Activated T-cell treated with anti-CD3 and anti-CD28 coated beads for 1 hour (primary cell): ENCODE measurements at regions not wholly inside any gene's neighbourhood (a gene's known extent, or its start where the extent isn't known, plus 50 kb on each side); places are given as distances from the start of the nearest gene placed in this dataset.
"Not testable (repeated sequence)": the region's sequence is repeated elsewhere in the genome, so short reads cannot be mapped to it uniquely, and the experiment has no call there.

Experiments
- DNase-seq: peaks from one replicate; pipeline ENCODE4 v3.0.0-alpha.2; 2020; ENCODE audit warnings: low read depth

- no peak for DNase-seq
These were observed 51.5 kb upstream of the IFNE start for GRCh38 chr9:21533597-21533996.

- no peak for DNase-seq
These were observed 53.3 kb upstream of the IFNE start for GRCh38 chr9:21535396-21535795.

GRCh38 chr9:21542787-21543186 lies 60.7 kb upstream of the IFNE start:
- DNase-seq, result no peak

GRCh38 chr9:21543187-21543586 lies 61.1 kb upstream of the IFNE start:
- no peak for DNase-seq

DNA sequence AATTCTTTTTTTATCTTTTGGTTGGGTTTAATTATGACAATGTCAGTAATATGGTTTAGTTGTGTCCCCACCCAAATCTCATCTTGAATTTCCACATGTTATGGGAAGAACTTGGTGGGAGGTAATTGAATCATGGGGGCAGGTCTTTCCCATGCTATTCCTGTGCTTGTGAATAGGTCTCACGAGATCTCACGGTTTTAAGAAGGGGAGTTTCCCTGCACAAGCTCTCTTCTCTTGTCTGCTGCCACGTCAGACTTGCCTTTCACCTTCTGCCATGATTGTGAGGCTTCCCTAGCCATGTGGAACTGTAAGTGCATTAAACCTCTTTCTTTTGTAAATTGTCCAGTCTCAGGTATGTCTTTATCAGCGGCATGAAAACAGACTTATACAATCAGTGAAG lies 61.7 kb upstream of the IFNE start:
- DNase-seq, result not testable (repeated sequence)

GRCh38 chr9:21546949-21547348 lies 64.8 kb upstream of the IFNE start:
- no peak for DNase-seq

DNA sequence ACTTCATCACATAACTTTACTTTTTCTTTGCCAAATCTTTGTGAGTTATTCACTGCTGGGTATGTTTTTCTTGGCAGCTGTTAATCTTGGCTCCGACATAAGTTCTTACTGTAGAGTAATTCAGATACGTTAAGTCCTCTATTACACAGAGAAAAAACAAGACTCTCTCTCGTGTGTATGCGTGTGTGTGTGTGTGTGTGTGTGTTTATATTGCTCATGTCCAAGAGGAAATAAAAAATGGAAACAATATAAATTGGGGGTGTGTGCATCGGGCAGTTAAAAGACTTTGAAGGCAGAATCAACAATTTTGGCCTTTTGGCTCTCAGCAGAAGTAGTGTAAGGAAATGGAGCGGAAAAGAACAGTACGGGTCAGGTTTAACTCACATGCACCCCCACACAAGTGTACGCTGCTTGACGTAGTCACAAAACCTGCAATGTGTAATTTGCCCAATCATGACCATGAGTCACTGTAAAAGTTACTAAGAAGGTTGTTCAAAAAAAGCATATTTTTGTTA lies 67.2 kb upstream of the IFNE start:
- DNase-seq, result no peak

- DNase-seq, result no peak
These were observed 67.8 kb upstream of the IFNE start for GRCh38 chr9:21549890-21550289.

DNA sequence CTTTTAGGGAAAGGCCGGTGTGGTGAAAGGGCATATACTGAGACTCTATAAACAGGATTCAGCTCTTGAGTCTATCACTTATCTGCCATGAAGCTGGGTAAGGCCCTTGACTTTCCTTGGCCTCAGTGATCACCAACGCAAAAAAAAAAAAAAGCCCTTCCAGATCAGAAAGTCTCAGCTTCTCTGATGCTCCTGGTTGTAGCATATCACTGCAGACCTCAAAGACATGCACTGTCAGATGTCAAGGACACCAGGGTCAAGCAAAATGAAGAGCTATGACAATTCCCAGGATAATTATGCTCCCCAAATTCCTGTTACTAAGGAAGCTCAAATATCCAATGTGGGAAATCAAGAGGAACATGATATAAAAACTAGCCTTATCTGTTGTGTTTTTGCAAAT lies 68.3 kb upstream of the IFNE start:
- no peak for DNase-seq

DNA sequence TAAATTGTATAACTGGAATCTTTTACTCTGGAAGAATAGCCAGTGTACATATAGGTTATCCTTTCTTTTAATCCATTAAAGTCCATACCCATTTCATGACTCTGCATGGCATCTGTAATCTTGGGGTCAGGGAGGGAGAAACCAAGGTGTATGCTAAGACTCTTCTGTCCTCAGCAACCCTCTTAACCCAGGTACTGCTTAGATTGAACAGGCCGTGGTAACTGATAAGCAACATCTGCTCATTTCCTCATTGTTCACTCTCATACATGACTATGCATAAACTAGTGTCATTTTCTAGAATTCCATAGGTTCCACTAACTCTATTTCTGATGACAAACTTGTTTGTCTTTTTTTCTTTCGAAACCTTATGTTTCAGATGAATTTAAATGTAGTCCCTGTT lies 69.3 kb upstream of the IFNE start:
- no peak for DNase-seq

- no peak for DNase-seq
These were observed 70.4 kb upstream of the IFNE start for GRCh38 chr9:21552244-21553170.

DNA sequence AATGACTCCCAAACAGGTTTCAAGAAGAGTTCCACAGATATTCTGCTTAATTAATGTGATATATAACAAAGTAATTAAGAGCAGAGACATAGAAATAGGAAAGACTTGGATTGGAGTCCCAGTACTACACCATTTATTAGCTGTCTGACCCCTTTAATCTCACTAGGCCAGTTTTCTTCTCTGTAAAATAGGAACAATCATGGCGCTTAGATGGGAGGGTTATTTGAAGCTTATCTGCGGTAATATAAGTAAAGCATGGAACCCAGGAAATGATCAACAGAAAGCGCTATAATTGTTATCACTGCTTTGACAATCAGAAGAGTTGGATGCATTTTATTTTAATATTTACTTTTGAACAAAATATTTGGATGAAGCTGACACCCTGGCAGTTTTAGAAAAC lies 71.3 kb upstream of the IFNE start:
- DNase-seq, result no peak

- DNase-seq, result no peak
These were observed 72.7 kb upstream of the IFNE start for GRCh38 chr9:21554813-21555212.

DNA sequence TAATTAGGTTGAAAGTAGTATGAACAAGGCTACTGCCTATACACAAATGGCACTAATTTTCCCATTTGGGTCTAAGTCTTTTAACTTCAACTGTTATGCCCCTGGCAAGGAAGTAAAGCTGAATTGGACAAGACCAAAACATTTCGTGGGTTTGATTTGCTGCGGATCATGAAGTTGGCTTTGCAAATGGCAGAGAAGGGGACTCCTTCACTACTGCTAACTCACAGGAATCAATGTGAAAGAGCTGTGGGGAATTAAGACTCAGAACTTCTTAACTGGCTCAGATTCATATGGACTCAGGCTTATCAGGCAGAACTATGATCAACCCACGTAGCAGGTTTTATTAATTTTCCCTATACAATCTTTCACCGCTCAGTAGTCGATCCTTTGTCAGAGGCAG lies 73.8 kb upstream of the IFNE start:
- DNase-seq, result no peak

- DNase-seq, result no peak
These were observed 74.7 kb upstream of the IFNE start for GRCh38 chr9:21556581-21557427.

DNA sequence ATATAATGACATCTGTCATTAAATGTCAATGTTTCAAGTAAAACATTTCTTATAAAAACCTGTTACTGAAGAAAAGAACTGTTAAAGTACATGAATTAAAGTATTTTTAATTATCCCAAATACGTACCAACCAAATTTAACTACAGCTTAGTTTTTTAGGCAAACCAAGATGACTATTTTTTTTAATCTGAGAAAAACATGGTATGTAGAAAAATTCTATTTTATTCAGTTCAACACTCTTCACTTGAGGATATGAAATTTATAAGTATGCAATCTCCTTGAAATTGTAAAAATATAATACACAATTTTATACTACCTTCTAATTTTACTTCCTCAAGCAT lies 75.3 kb upstream of the IFNE start:
- DNase-seq, result no peak

DNA sequence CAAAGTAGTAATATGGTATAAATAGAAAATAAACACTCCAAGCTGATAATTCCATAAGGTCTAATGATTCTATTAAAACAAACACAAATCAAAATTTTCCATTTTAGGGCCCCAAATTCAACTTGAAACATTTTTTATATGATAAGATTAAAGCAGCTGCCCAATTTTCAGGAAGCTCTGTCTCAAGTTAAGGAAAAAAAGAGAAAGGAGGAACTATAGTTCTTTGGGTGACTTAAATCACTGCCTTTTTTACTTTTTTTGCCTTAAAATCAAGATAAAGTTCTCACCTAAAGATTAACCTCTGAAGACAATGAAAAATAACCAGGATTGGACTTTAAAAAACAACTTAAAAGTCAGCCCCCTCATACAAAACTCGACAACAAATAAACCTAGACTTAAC lies 76.0 kb upstream of the IFNE start:
- DNase-seq, result no peak

DNA sequence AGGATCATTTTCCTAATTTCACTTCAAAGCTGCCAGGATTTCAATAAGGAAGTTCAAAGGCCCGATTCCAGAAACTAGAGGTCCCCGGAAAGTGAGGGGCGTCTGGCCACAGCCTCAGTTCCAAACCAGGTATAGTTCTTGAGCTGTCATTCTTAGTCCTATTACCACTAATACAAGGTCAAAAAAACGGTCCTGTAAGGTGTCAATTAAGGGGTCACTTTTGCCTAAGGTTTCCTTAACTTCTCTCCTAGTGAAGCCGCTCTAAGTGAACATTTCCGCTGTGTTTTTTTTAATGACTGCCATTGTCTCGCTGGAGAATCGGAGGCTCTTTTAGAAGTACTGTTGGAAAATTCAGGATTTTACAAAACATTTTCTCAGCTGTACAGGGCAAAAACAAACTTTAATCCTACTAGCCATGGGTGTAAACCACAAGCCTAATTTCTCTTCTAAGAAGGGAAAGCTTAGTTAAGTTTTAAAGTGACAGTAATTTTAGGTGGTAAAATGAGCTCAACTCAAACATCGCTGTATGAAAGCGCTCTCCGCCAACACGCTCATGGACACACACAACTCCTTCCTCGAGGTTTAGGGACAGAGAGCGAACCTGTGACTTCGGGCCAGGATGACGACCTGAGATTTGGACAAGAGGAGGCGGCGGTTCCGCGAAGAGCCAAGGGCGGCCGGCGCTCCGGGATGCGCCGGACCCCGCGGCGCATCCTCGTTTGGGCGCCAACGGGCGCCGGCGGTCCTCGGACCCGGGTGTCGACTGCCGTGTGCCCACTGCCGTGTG lies 76.7 kb upstream of the IFNE start:
- no peak for DNase-seq

DNA sequence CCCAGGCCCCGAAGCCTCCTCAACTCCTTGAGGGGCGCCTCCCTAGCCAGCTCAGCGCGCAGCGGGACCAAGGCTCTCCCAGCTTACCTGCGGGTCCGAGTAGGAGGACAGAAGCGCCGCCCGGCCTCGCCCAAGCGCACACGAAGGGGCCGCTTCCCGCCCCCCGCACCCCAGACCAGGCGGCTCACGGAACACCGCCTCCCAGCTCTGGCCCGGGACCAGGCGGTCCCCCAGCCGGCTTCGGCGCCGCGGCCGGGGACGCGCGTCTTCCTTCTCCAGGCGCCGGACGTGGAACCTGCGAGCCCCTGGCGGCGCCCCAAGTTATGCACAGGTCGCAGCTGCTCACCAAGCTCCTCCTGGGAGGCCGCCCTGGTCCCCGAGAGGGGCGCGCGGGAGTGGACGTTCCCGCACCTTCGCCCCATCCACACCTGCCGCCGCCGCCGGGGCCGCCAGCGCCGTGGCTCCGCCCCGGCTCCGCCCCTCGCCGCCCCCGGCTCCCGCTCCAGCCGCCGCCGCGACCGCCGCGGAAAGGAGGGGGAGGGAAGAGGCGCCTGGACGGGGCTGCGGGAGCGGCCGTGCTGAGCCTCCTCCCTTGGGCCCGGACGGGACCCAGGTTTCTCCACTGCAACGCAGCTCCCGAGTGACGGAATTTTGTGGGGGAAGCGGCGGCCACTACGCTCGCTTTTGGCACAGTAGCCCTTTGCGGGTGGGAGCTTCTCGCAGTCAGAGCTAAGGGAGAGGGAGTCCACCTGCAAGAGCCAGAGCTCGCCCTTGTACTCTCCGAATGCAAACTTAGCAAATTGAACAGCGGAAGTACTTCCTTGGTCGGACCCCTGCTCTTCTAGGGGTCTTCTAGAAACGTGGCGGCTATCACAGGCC lies 77.5 kb upstream of the IFNE start:
- peak; percentile 16 for DNase-seq

- DNase-seq, result no peak
These were observed 78.2 kb upstream of the IFNE start for GRCh38 chr9:21560281-21560745.

DNA sequence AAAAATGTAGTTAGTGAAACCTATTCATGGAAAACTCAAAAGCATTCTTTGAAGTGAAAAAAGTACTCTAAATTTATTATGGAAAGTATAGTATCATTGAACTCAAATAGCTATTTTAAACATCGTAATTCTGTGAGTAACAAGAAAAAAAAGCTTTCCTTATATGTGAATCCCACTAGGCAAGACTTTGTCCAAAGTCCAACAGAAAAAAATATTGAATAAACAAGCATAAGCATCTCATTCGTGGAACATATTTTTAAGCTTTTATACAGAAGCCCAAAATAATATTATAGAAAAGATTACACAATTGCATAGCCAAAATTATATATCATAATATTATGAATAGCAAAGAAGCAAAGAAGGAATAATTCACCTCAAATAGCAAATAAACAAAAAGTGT lies 79.4 kb upstream of the IFNE start:
- DNase-seq, result no peak
